ENCODE measurements at regions not wholly inside any gene's neighbourhood (a gene's known extent, or its start where the extent isn't known, plus 50 kb on each side); places are given as distances from the start of the nearest gene placed in this dataset.

DNA sequence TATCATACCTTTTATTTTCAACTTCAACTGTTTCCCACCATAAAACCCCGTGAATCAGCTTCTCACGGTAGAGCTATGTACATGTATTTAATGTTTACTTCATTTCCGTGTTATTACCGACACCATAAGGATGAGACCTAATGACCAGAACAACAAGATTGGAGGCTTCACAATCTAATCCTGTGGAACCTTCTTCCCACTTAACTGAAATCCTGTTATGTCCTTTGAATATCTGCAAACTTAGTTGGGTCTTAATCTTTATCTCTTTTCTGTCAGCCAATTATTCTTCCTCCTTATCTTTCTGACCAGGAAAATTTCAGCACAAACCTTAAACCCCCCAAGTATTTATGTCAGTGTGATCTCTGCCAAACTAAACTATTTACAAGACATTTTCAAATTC is 214.4 kb downstream of the TMX3 start:
- TF ChIP-seq, protein P1, sequence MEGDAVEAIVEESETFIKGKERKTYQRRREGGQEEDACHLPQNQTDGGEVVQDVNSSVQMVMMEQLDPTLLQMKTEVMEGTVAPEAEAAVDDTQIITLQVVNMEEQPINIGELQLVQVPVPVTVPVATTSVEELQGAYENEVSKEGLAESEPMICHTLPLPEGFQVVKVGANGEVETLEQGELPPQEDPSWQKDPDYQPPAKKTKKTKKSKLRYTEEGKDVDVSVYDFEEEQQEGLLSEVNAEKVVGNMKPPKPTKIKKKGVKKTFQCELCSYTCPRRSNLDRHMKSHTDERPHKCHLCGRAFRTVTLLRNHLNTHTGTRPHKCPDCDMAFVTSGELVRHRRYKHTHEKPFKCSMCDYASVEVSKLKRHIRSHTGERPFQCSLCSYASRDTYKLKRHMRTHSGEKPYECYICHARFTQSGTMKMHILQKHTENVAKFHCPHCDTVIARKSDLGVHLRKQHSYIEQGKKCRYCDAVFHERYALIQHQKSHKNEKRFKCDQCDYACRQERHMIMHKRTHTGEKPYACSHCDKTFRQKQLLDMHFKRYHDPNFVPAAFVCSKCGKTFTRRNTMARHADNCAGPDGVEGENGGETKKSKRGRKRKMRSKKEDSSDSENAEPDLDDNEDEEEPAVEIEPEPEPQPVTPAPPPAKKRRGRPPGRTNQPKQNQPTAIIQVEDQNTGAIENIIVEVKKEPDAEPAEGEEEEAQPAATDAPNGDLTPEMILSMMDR (IDR thresholded peaks at IDR 0.05): no peak
- no peak for TF ChIP-seq POLR2A (IDR thresholded peaks at IDR 0.05)
